ENCODE measurements at regions not wholly inside any gene's neighbourhood (a gene's known extent, or its start where the extent isn't known, plus 50 kb on each side); places are given as distances from the start of the nearest gene placed in this dataset.
"Not testable (repeated sequence)": the region's sequence is repeated elsewhere in the genome, so short reads cannot be mapped to it uniquely, and the experiment has no call there.

DNA sequence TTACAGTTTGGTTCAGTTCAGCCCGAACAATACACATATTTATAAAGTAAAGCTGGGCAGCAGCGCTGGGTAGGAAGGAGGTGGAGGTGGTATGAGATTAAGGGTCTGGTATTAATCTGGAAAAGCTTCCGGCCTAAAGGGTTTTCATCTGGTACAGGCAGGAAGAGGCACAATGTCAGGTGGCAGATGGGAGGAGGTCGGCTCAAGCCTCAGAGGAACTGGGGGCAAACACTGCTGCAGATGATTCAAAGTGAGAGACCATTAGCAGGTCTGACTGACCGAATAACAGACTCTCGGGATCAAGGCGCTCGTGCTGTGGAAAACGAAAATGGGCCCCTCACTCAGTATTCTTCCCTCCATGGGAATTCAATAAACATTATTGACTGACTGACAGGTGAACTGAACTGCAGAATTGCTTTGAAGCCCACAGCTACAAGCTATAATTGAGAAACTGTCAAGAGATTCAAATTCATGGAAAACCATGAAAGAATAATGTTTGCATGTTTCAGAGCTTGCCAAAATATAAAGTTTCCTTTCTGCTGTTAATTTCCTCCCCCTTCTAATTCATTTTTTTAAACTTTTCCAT is 75.3 kb downstream of the TMEM167A start:
- no peak for DNase-seq (ENCODE audit: low read depth, low spot score)

DNA sequence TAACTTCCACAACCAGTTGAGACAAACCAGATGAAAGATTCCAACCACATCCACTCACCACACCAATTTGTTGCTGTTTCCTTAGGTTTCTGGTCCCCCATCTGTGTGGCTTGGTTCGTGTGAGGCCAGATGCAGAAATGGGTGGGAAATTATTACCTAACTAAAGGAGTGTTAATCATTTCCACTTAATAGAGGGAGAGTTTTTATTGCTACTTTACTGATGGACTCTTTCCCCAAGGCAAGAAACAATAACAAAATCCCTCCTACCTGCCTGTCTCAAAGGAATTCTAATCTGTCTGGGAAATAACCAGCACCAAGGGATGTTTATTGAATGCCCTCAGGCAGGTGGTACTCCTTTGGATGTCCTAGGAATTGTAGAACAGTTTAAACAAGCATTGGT is 76.3 kb downstream of the TMEM167A start:
- DNase-seq (ENCODE audit: low read depth, low spot score) = no peak

DNA sequence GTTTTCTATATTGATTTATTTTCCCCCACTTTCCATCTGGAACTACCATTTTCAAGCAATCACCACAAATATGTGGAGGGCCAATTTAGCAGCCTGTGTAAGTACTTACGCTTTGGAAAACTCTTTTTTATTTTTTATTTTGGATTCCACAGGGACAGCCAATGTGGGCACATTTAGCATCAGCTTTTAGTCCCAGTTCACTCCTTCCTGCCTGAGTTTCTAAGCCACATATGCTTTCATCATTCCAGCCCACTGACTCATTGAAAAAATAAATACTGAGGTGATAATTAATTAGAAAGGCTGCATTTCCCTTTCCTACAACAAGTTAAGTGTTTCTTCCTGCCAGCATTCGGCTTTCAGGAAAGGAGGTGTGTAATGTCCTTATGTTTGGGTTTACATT is 76.8 kb downstream of the TMEM167A start:
- no peak for DNase-seq (ENCODE audit: low read depth, low spot score)

DNA sequence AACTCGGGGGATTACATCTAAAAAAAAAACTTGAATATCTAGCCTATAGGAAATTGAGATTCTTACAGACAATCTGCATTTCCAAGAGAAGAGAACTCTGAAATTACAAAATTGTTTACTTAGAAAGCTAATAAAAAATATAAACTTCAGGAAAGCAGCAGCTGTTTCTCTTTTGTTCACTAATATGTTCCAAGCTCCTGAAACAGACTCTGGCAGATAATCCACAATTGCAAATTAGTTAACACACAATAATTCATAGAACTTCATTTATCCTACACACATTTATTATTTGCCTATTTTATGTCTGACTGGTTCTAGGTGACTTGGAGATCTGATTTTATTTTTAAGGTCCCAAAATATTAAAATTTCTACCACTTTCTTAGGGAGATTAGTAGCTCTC is 83.8 kb downstream of the TMEM167A start:
- DNase-seq (ENCODE audit: low read depth, low spot score) = no peak

DNA sequence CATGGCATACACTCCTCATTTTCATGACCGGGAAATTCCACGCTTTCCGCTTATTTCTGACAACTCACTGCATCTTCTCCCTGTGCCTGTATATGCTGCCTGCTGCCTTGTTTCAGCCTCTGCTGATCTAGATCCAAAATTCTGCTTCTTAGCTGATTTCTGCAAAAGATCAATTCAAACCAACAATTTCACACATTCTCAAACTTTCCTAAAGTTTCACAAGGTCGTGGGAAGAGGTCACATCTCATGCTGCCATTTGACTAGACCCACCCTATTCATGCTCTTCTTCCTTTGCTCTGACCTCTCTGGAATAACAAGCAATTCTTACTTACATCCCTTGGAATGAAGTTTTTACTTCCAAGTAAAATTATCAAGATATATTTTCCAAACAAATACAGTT is 84.5 kb downstream of the TMEM167A start:
- no peak for DNase-seq (ENCODE audit: low read depth, low spot score)

DNA sequence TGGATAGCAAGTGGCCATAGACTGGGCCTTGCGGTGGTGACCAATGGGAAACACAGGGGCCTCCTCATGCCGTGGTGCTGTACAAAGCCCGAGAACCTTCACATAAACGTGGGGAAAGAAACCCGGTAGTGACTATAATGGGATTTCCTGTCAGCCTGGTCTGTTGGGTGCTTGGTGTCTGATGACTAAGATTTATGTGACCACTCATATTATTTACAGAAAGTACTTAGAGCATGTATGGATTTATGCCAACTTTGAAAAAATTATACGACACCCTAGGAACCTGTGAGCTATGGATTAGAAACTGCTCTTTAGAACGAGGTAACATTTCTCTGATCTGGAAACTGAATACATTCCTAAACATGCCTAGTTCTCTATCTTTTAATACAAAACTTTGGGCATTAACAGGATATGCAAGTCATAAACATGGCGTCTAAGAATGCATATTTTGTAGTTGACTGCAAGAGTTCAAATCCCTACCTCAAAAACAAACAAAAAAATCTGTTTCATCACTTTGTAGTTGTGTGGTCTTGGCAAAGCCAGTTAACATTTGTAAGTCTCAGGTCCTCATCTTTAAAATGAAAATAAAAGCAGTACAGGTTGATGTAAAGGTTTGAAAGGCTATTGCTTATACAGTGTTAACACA is 85.4 kb downstream of the TMEM167A start:
- DNase-seq (ENCODE audit: low read depth, low spot score) = no peak

DNA sequence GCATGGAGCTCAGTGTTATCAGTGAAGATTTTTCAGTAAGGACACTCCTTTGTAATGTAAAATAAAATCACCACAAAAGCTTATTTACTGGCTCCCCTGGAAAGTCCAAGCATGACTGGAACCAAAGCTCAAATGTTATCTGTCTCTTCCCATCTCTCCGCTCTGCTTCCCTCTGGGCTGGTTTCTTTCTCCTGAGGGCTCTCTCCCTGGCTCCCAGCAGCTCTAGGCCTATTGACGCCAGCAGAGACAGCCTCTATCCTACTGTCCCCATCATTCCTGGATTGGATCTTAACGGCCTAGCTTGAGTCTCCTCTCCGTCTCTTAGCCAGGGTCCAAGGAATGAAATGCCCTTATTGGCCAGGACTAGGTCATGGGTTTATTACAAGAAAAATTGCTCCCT is 86.1 kb downstream of the TMEM167A start:
- DNase-seq (ENCODE audit: low read depth, low spot score) = no peak

DNA sequence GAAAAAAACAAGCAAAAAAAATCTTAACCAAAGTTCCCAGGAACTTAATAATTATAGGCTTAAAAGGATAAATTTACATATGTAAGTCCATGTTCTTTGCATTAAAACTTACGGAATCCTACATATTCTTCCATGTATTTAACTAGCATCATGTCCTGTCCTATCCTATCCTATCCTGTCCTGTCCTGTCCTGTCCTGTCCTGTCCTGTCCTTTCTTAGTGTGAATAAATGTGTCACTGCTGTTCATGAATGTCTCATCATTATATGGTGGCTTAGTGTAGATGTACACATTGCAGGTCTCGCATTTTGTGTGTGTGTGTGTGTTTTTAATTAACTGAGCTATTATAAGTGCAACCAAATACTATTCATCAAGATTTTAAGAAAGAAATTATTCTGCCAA is 90.0 kb downstream of the TMEM167A start:
- DNase-seq (ENCODE audit: low read depth, low spot score) = no peak

DNA sequence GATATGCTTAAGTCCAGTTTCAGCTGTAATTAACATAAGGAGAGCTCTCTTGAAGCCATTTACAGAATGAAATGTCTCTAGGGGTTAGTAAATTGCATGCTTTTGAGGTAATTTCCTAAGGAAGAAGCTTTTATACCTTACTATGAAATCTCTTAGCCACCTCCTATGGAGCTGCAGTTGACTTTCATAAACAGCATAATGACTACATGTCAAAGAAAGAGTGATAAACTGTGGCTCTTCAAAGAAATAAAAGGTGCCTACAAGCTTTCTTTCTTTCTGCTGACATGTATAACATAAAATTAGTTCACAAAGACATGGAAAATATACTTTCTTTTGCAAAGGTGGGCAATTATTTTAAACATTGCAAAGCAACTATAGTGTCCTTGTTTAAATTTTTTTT is 90.8 kb downstream of the TMEM167A start:
- DNase-seq (ENCODE audit: low read depth, low spot score) = no peak

DNA sequence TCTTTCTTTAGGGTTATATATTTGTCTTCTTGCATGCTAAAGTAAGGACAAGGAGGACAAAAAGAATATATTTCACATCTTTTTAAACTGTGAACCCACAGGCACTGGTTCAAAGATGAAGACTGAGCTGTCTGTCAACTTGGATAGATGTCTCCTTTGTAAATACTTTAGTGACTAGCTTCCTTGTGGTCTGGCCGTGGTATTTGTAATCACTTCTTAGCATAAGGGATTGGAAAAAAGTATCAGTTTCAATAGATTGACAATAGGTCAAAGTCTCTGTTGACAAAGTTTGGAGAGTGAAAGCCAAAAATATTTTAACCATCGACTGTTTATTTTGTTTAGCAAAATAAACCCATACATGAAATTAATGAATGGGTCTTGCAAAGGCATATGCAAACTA is 91.4 kb downstream of the TMEM167A start:
- no peak for DNase-seq (ENCODE audit: low read depth, low spot score)

DNA sequence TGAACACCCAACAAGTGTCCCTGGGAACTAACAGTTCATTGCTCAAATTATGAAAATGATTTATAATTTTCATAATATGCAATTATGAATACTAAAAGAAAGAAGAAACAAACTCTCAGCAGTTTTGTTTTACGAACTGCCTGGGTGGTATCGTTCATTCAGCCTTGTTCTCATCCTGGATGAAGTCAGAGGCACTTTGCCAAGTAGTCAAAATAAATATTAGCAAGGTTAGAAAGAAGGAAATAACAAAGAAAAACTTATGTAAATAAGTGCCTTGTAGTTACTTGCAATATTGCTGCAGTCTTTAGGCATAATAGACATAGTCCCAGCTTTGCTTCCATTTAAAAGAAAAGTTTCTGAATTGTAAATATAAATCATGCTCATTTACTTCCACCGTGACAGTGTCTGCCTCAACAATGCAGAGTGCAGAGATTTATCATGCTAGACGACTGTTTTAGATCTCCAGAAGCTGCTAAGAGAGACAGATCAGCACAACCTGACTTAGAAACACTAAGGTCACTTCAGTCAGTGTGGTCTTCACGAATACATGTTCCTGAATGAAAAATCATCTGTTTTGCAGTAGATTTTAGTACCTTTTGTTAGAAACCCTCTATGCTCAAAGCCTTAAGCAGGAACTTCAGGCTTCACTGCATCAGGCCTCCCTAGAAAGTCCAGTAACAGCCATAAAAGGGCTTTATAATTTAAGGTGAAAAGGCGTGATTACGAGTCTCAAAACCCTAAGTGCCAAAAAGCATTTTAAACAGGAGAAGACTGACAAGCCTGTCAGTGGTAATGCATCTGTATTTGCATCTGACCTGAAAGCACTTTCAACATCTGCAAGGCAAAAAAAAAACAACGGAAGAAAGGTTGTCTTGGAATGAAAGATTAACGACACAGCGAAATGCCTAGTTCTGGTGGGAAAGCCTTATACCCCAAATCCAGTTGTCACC is 92.1 kb downstream of the TMEM167A start:
- DNase-seq (ENCODE audit: low read depth, low spot score) = no peak

DNA sequence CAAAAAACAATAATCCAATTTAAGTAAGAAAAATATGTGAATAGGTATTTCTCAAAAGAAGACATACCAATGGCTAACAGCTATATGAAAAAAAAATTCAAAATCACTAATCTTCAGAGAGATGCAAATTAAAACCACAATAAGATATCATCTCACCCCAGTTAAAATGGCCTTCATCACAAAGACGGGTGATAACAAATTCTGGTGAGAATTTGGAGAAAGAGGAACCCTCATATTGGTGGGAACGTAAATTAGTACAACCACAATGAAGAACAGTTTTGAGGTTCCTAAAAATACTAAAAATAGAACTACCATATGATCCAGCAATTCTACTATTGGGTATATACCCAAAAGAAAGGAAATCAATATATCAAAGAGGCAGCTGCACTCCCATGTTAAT is 94.3 kb downstream of the TMEM167A start:
- no peak for DNase-seq (ENCODE audit: low read depth, low spot score)

DNA sequence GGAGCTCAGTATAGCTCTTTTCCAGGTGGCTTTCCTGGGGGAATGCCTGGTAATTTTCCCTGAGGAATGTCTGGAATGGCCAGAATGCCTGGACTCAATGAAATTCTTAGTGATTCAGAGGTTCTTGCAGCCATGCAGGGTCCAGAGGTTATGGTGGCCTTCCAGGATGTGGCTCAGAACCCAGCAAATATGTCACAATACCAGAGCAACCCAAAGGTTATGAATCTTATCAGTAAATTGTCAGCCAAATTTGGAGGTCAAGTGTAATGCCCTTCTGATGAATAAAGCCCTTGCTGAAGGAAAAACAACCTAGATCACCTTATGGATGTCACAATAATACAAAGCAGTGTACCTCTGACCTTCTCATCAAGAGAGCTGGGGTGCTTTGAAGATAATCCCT is 100.3 kb downstream of the TMEM167A start:
- DNase-seq (ENCODE audit: low read depth, low spot score) = not testable (repeated sequence)

DNA sequence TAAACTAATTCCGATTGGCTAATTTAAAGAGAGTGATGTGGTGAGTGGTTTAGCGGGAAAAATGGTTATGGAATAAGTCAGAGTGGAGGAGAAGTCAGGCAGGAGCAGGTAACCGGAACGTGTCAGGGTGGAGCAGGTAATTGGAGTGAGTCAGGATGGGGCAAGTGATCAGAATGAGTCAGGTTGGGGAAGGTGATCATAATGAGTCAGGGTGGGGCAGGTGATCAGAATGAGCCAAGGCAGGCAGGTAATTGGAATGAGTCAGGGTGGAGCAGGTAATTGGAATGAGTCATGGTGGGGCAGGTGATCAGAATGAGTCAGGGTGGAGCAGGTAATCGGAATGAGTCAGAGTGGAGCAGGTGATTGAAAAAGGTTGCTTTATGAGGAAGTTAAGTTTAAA is 101.4 kb downstream of the TMEM167A start:
- DNase-seq (ENCODE audit: low read depth, low spot score) = no peak

DNA sequence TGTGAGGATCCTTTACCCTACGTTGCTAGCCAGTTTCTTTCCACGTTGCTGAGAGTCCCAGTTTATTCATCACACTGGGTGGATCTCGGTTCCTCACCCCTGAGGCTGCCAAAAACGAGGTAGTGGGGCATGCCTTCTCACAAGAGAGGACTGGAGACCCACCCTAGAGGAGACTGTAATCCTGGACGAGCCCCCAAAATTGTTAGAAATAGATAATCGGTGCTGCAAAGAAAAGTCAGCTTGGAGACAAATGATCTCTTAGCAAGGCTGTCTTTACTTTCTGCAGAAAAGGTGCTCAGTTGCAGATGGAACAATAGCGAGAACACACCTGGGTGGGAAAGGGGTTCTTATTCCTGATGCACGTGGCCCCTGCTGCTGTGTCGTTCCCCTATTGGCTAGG is 101.8 kb downstream of the TMEM167A start:
- DNase-seq (ENCODE audit: low read depth, low spot score) = no peak

DNA sequence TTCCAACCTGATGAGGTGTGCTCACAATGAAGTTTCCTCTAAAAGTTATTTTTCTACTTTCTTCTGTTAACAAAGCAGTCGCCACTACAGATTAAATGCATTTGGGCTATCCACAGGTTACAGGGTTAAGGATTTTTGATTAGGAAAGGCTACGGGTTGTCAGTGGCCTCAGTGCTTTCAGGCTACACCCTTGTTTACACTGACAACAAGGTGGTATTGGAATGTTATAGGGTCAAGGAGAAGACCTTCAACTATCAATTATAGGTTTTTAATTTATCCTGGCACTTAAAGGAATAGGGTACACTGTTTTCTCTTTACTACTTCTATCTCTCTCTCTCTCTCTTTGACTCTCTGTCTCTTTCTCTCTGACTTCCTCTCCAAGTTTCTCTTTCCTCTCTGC is 102.8 kb downstream of the TMEM167A start:
- DNase-seq (ENCODE audit: low read depth, low spot score) = not testable (repeated sequence)

DNA sequence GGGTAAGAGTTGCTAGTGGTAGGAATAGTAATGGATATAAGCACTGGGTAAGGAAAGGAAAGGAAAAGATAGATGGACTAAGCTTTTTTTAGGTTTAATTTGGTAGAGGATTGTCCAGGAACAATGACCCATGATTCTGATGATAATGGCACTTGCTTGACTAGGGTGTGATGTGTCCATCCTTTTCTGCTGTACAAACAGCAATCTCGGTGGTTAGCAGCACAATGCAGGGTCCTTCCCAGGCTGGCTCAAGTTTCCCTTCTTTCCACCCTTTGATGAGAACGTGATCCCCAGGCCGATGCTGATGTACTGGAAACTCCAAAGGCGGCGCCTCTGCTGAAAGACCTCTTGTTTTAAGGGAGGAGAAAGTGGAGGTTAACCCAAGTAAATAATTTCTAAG is 105.3 kb downstream of the TMEM167A start:
- DNase-seq (ENCODE audit: low read depth, low spot score) = no peak

DNA sequence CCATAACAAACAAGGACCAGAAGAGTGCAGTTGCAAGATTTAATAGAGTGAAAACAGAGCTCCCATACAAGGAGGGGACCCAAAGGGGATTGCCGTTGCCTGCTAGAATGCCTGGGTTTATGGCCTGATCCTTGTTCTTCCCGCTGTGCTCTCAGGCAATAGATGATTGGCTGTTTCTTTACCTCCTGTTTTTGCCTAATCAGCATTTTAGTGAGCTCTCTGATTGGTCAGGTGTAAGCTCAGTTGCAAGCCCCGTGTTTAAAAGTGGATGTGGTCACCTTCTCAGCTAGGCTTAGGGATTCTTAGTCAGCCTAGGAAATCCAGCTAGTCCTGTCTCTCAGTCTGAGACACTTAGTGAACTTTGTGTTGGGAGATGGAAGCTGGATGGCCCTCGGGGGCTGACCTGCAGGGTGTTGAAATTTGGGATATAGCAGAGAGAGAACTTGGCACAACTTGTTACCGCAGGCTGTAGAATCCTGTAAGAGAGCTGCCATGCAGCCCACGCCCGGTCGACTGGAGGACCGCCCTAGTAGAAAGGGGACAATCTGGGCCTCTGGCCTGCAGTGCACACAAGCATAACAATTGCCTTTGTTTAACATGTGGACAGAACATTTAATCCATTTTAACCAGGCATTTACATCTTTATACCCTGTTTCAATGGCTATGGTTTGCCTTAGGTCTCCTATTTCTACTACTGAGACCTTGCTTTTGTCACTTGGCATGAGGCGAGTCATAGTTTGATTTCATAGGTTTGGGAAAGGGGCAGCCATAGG is 106.0 kb downstream of the TMEM167A start:
- not testable (repeated sequence) for DNase-seq (ENCODE audit: low read depth, low spot score)

DNA sequence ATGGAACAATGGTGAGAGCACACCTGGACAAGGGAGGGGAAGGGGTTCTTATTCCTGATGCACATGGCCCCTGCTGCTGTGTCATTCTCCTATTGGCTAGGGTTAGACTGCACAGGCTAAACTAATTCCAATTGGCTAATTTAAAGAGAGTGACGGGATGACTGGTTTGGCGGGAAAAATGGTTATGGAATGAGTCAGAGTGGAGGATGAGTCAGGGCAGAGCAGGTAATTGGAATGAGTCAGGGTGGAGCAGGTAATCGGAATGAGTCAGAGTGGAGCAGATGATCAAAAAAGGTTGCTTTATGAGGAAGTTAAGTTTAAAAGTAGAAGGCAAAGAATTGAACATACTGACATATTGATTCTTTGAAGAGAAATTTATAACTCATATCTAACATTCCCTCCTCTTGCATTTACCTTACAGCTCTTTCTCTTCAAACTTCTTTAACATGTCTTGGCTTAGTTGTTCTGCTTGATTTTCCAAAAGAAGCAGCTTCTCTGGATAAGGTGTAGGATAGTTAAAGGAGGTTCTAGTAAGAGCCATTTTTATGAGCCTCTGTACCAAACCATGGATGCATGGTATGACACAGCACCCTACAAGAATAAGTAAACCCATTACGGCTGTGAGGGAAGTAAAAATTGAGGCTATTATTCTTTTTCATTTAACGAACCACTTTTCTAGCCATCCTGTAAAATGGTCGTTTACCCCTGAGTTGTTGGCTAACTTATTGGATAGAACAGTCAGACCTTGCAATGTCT is 107.8 kb downstream of the TMEM167A start:
- DNase-seq (ENCODE audit: low read depth, low spot score) = not testable (repeated sequence)

DNA sequence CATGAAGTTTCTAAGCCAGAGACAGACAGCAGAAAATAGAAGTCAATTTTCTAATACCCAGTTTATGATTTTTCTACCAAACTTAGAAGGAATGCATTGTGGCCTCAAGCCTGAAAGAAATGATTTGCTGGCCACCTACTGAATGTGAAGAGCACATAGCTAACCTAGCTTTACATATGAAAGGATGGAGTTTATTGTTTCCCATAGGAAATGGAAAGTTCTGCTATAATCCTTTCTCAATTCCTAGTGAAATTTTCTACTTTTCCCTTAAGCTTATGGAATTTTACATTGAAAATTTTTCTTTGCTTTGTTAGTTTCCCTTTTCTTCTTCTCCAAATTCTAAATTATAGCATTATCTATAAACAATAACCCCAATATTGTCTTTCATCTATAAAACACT is 110.1 kb downstream of the TMEM167A start:
- no peak for DNase-seq (ENCODE audit: low read depth, low spot score)

DNA sequence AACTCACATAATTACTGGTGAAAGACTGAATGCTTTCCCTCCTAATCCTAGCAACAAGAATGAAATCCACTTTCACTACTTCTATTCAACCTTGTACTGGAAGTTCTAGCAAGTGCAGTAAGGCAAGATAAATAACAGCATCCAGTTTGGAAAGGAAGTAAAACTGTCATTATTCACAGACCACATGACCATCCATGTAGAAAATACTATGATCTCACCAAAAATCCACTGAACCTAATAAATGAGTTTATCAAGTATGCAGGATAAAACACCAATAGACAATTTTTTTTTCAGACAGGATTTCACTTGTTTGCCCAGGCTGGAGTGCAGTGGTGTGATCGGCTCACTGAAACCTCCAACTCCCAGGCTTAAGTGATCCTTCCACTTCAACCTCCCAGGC is 117.7 kb downstream of the TMEM167A start:
- DNase-seq (ENCODE audit: low read depth, low spot score) = no peak
